SK-N-SH treated with all-trans-retinoic acid at 6 μM for 48 hours (cell line): ENCODE measurements at regions not wholly inside any gene's neighbourhood (a gene's known extent, or its start where the extent isn't known, plus 50 kb on each side); places are given as distances from the start of the nearest gene placed in this dataset.

Source experiments
- ATAC-seq: fragments of 200-7000 bp; cut with Tn5 transposase; 3 replicates; pipeline ENCODE4 v1.9.1; 2020; ENCODE audit warnings: mild to moderate bottlenecking, moderate library complexity
- ARNTL ChIP-seq: fragments of 450-650 bp; formaldehyde crosslinking; IDR thresholded peaks from 2 replicates; pipeline ENCODE4 v1.5.0; 2020; ENCODE audit warnings: low read depth, mild to moderate bottlenecking, moderate library complexity, borderline replicate concordance
- BACH2 ChIP-seq: fragments of 250-450 bp; sonication (Bioruptor Pico); IDR thresholded peaks from 2 replicates; pipeline ENCODE4 v1.9.0; 2021; ENCODE audit warnings: mild to moderate bottlenecking, borderline replicate concordance
- CREB5 ChIP-seq: fragments of 250-450 bp; sonication (Bioruptor Pico); IDR thresholded peaks from 2 replicates; pipeline ENCODE4 v1.5.1; 2020; ENCODE audit warnings: low read depth, mild to moderate bottlenecking, moderate library complexity
- CSDC2 ChIP-seq: fragments of 250-450 bp; sonication (Bioruptor Pico); IDR thresholded peaks from 2 replicates; pipeline ENCODE4 v1.5.0; 2020; ENCODE audit warnings: mild to moderate bottlenecking, moderate library complexity
- CSRNP3 ChIP-seq: fragments of 250-450 bp; sonication (Bioruptor Pico); IDR thresholded peaks from 2 replicates; pipeline ENCODE4 v1.5.1; 2021; ENCODE audit warnings: mild to moderate bottlenecking, moderate library complexity
- ESRRG ChIP-seq: fragments of 250-450 bp; sonication (Bioruptor Pico); IDR thresholded peaks from 2 replicates; pipeline ENCODE4 v1.6.1; 2021; ENCODE audit warnings: mild to moderate bottlenecking
- ISL1 ChIP-seq: fragments of 250-450 bp; sonication (Bioruptor Pico); IDR thresholded peaks from 2 replicates; pipeline ENCODE4 v2.1.2; 2022; ENCODE audit warnings: mild to moderate bottlenecking, moderate library complexity
- OSR1 ChIP-seq: fragments of 250-450 bp; sonication (Bioruptor Pico); IDR thresholded peaks from 2 replicates; pipeline ENCODE4 v1.8.0; 2022; ENCODE audit warnings: moderate library complexity, mild to moderate bottlenecking, inconsistent platforms
- POU6F1 ChIP-seq: fragments of 250-450 bp; sonication (Bioruptor Pico); IDR thresholded peaks from 2 replicates; pipeline ENCODE4 v1.8.0; 2021; ENCODE audit warnings: low read depth, mild to moderate bottlenecking, moderate library complexity, borderline replicate concordance
- PPARA ChIP-seq: fragments of 250-450 bp; sonication (Bioruptor Pico); IDR thresholded peaks from 2 replicates; pipeline ENCODE4 v1.5.0; 2020; ENCODE audit warnings: mild to moderate bottlenecking, borderline replicate concordance
- RARB ChIP-seq: fragments of 250-450 bp; sonication (Bioruptor Pico); IDR thresholded peaks from 2 replicates; pipeline ENCODE4 v1.8.0; 2021; ENCODE audit warnings: mild to moderate bottlenecking, moderate library complexity
- TCF4 ChIP-seq: fragments of 250-450 bp; sonication (Bioruptor Pico); IDR thresholded peaks from 2 replicates; pipeline ENCODE4 v1.8.0; 2021; ENCODE audit warnings: mild to moderate bottlenecking, moderate library complexity, borderline replicate concordance
- TOX ChIP-seq: fragments of 250-450 bp; sonication (Bioruptor Pico); IDR thresholded peaks from 2 replicates; pipeline ENCODE4 v1.8.0; 2021; ENCODE audit warnings: mild to moderate bottlenecking, moderate library complexity, borderline replicate concordance
- ZC3H10 ChIP-seq: fragments of 250-450 bp; sonication (Bioruptor Pico); IDR thresholded peaks from 2 replicates; pipeline ENCODE4 v1.5.1; 2021; ENCODE audit warnings: mild to moderate bottlenecking, moderate library complexity
- ZFP3 ChIP-seq: fragments of 250-450 bp; sonication (Bioruptor Pico); IDR thresholded peaks from 2 replicates; pipeline ENCODE4 v1.5.0; 2020; ENCODE audit warnings: mild to moderate bottlenecking, moderate library complexity
- ZNF70 ChIP-seq: fragments of 450-650 bp; formaldehyde crosslinking; IDR thresholded peaks from 2 replicates; pipeline ENCODE4 v1.5.0; 2020; ENCODE audit warnings: mild to moderate bottlenecking, moderate library complexity
- TF ChIP-seq, protein P1 (sequence below): fragments of 250-450 bp; sonication (Bioruptor Pico); IDR thresholded peaks from 2 replicates; pipeline ENCODE4 v1.8.0; 2020; ENCODE audit warnings: mild to moderate bottlenecking, moderate library complexity, borderline replicate concordance

GRCh38 chrX:8048466-8048865 lies 121.3 kb upstream of the PNPLA4 start (continued):
- TF ChIP-seq POU6F1 (CRISPR knock-in tag), result no peak

DNA sequence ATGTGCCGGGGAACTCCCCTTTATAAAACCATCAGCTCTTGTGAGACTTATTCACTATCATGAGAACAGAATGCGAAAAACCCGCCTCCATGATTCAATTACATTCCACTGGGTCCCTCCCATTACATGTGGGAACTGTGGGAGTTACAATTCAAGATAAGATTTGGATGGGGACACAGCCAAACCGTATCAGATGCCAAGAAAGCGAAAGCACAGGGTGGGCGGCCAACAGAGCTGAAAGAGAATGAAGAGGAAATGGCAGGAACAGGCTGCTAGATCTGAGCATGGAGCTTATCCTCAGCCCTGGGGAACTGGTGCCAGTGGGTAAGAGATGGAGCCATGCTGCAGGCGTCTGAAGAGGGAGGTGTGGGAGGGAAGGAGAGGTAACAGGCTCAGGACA lies 117.7 kb upstream of the PNPLA4 start:
- TF ChIP-seq PPARA (CRISPR knock-in tag), result no peak
- no peak for TF ChIP-seq ZFP3 (CRISPR knock-in tag)
- TF ChIP-seq ESRRG (CRISPR knock-in tag), result no peak
- TF ChIP-seq POU6F1 (CRISPR knock-in tag), result no peak
- no peak for TF ChIP-seq CSRNP3 (CRISPR knock-in tag)
- no peak for TF ChIP-seq RARB (CRISPR knock-in tag)
- TF ChIP-seq ARNTL (CRISPR knock-in tag), result no peak
- no peak for TF ChIP-seq OSR1 (CRISPR knock-in tag)
- TF ChIP-seq BACH2 (CRISPR knock-in tag), result no peak
- TF ChIP-seq ZNF70 (CRISPR knock-in tag), result no peak
- ATAC-seq, result no peak

DNA sequence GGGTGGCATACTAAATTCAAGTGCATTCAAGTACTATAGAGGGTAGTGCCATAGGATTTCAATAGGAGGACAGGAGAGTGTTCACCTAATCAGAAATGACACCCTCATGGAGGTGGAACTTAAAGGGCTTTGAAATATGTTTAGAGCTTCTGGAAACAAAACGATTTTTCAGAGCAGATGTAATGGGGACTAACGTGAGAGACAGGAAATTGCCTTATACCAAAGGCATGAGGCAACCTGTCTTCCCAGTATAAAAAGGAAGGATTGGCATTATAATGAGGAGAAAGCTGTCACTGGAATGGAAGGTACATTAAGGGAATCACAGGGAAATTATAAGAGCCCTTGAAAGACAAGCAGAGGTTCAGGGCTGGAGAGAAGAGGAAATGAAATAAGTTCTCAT lies 116.3 kb upstream of the PNPLA4 start:
- no peak for ATAC-seq
- no peak for TF ChIP-seq PPARA (CRISPR knock-in tag)
- no peak for TF ChIP-seq POU6F1 (CRISPR knock-in tag)
- TF ChIP-seq CSDC2, result no peak
- TF ChIP-seq ISL1 (CRISPR knock-in tag), result no peak
- TF ChIP-seq TCF4 (CRISPR knock-in tag), result no peak
- TF ChIP-seq, protein P1, sequence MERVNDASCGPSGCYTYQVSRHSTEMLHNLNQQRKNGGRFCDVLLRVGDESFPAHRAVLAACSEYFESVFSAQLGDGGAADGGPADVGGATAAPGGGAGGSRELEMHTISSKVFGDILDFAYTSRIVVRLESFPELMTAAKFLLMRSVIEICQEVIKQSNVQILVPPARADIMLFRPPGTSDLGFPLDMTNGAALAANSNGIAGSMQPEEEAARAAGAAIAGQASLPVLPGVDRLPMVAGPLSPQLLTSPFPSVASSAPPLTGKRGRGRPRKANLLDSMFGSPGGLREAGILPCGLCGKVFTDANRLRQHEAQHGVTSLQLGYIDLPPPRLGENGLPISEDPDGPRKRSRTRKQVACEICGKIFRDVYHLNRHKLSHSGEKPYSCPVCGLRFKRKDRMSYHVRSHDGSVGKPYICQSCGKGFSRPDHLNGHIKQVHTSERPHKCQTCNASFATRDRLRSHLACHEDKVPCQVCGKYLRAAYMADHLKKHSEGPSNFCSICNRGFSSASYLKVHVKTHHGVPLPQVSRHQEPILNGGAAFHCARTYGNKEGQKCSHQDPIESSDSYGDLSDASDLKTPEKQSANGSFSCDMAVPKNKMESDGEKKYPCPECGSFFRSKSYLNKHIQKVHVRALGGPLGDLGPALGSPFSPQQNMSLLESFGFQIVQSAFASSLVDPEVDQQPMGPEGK (CRISPR knock-in tag), result no peak
- TF ChIP-seq TOX (CRISPR knock-in tag), result no peak
- TF ChIP-seq RARB (CRISPR knock-in tag), result no peak
- TF ChIP-seq CSRNP3 (CRISPR knock-in tag), result no peak
- TF ChIP-seq ZC3H10, result no peak
- TF ChIP-seq CREB5 (CRISPR knock-in tag), result no peak
